ENCODE measurements at regions not wholly inside any gene's neighbourhood (a gene's known extent, or its start where the extent isn't known, plus 50 kb on each side); places are given as distances from the start of the nearest gene placed in this dataset.
A peak's percentile ranks its signal among the peaks of the same experiment; 100 is the strongest.
"Not testable (repeated sequence)": the region's sequence is repeated elsewhere in the genome, so short reads cannot be mapped to it uniquely, and the experiment has no call there.

GRCh38 chr2:42978175-42978886, 185.9 kb upstream of the HAAO start:
- POLR2A ChIA-PET: no interaction called here
- Mint-ChIP-seq H3K4me3 (no peak overlapping the region), H3K27ac (no peak overlapping the region), H3K36me3 (ENCODE audit: low read depth) (no peaks in the 10 kb centered on the region), H3K27me3 (no peaks in the 10 kb centered on the region), H3K9me3 (no peaks in the 10 kb centered on the region), H3K4me1 (peaks cover 1% of the 10 kb centered on the region)
- DNase-seq: no peak
- CTCF ChIA-PET: no interaction called here

- H3K27me3 Mint-ChIP-seq: no peaks in the 10 kb centered on the region
- POLR2A ChIA-PET: interaction anchor here (0.5 kb wide), 1 partner anchor 11 kb away, joined by 4 read pairs; no protein-coding TSS in a partner anchor
- no peak overlapping the region for H3K27ac Mint-ChIP-seq
- peaks cover 5% of the 10 kb centered on the region for H3K4me1 Mint-ChIP-seq
- no peaks in the 10 kb centered on the region for H3K36me3 Mint-ChIP-seq (ENCODE audit: low read depth)
- H3K9me3 Mint-ChIP-seq: no peaks in the 10 kb centered on the region
- CTCF ChIA-PET: interaction anchor here (0.6 to 1.0 kb wide), 3 partner anchors 249 to 408 kb away, joined by 3 to 4 read pairs (median 3); partner anchors contain the start of gene ZFP36L2
- DNase-seq: no peak
- H3K4me3 Mint-ChIP-seq: no peak overlapping the region
These were observed 185.1 kb upstream of the HAAO start for GRCh38 chr2:42977270-42978174.

- H3K4me1 Mint-ChIP-seq: peaks cover 13% of the 10 kb centered on the region
- no peak for DNase-seq
- H3K4me3 Mint-ChIP-seq: no peak overlapping the region
- H3K27ac Mint-ChIP-seq: no peak overlapping the region
- POLR2A ChIA-PET: no interaction called here
- no peaks in the 10 kb centered on the region for H3K9me3 Mint-ChIP-seq
- H3K27me3 Mint-ChIP-seq: no peaks in the 10 kb centered on the region
- CTCF ChIA-PET: interaction anchor here (0.6 to 1.1 kb wide), 4 partner anchors 134 to 254 kb away, joined by 3 to 6 read pairs (median 4); partner anchors contain the start of gene ZFP36L2
- H3K36me3 Mint-ChIP-seq (ENCODE audit: low read depth): no peaks in the 10 kb centered on the region
These were observed 184.0 kb upstream of the HAAO start for GRCh38 chr2:42976351-42976750.

GRCh38 chr2:42974721-42975717, 182.6 kb upstream of the HAAO start:
- ChIA-PET CTCF (interaction anchor here (0.6 to 2.8 kb wide), 9 partner anchors 11 to 510 kb away, joined by 3 to 10 read pairs (median 4); partner anchors contain the start of gene ZFP36L2), POLR2A (interaction anchor here (0.8 kb wide), 1 partner anchor 250 kb away, joined by 5 read pairs; no protein-coding TSS in a partner anchor)
- no peaks in the 10 kb centered on the region for H3K27me3 Mint-ChIP-seq
- peak; percentile 36 for DNase-seq
- no peaks in the 10 kb centered on the region for H3K9me3 Mint-ChIP-seq
- no peak overlapping the region for H3K27ac Mint-ChIP-seq
- peaks cover 17% of the 10 kb centered on the region for H3K4me1 Mint-ChIP-seq
- no peak overlapping the region for H3K4me3 Mint-ChIP-seq
- no peaks in the 10 kb centered on the region for H3K36me3 Mint-ChIP-seq (ENCODE audit: low read depth)

GRCh38 chr2:42974169-42974720, 181.9 kb upstream of the HAAO start:
- Mint-ChIP-seq H3K27ac (no peak overlapping the region), H3K9me3 (no peaks in the 10 kb centered on the region), H3K27me3 (no peaks in the 10 kb centered on the region), H3K4me3 (no peak overlapping the region), H3K4me1 (peaks cover 17% of the 10 kb centered on the region), H3K36me3 (ENCODE audit: low read depth) (no peaks in the 10 kb centered on the region)
- no peak for DNase-seq
- CTCF ChIA-PET: interaction anchor here (0.6 to 2.8 kb wide), 5 partner anchors 11 to 450 kb away, joined by 3 to 10 read pairs (median 4); partner anchors contain the start of gene ZFP36L2
- POLR2A ChIA-PET: no interaction called here

GRCh38 chr2:42973726-42974125, 181.3 kb upstream of the HAAO start:
- DNase-seq: no peak
- Mint-ChIP-seq H3K4me1 (peaks cover 17% of the 10 kb centered on the region), H3K4me3 (no peak overlapping the region), H3K36me3 (ENCODE audit: low read depth) (no peaks in the 10 kb centered on the region), H3K27me3 (no peaks in the 10 kb centered on the region), H3K9me3 (no peaks in the 10 kb centered on the region), H3K27ac (peak overlapping the region; percentile 39)
- ChIA-PET POLR2A (no interaction called here), CTCF (interaction anchor here (0.8 to 2.8 kb wide), 5 partner anchors 9 to 253 kb away, joined by 3 to 10 read pairs (median 4); partner anchors contain the start of gene ZFP36L2)

- POLR2A ChIA-PET; DNase-seq; H3K27me3 Mint-ChIP-seq; H3K9me3 Mint-ChIP-seq; H3K27ac Mint-ChIP-seq; H3K36me3 Mint-ChIP-seq (ENCODE audit: low read depth); H3K4me3 Mint-ChIP-seq: not testable (repeated sequence)
- CTCF ChIA-PET: interaction anchor here (0.8 to 2.8 kb wide), 3 partner anchors 10 to 254 kb away, joined by 3 to 10 read pairs (median 3); partner anchors contain the start of gene ZFP36L2
- H3K4me1 Mint-ChIP-seq: peaks cover 17% of the 10 kb centered on the region
These were observed 180.6 kb upstream of the HAAO start for GRCh38 chr2:42972933-42973516.

GRCh38 chr2:42971947-42972736, 179.8 kb upstream of the HAAO start:
- no peaks in the 10 kb centered on the region for H3K36me3 Mint-ChIP-seq (ENCODE audit: low read depth)
- no peaks in the 10 kb centered on the region for H3K27me3 Mint-ChIP-seq
- ChIA-PET CTCF (interaction anchor here (0.8 kb wide), 1 partner anchor 37 kb away, joined by 3 read pairs; no protein-coding TSS in a partner anchor), POLR2A (no interaction called here)
- no peak overlapping the region for H3K4me3 Mint-ChIP-seq
- DNase-seq: no peak
- H3K27ac Mint-ChIP-seq: peak overlapping the region; percentile 43
- peaks cover 17% of the 10 kb centered on the region for H3K4me1 Mint-ChIP-seq
- no peaks in the 10 kb centered on the region for H3K9me3 Mint-ChIP-seq

- POLR2A ChIA-PET: no interaction called here
These were observed 179.0 kb upstream of the HAAO start for GRCh38 chr2:42971381-42971780.

GRCh38 chr2:42970151-42970550, 177.8 kb upstream of the HAAO start:
- no peaks in the 10 kb centered on the region for H3K36me3 Mint-ChIP-seq (ENCODE audit: low read depth)
- H3K4me3 Mint-ChIP-seq: no peak overlapping the region
- no peak for DNase-seq
- H3K4me1 Mint-ChIP-seq: peaks cover 17% of the 10 kb centered on the region
- H3K9me3 Mint-ChIP-seq: no peaks in the 10 kb centered on the region
- H3K27ac Mint-ChIP-seq: no peak overlapping the region
- ChIA-PET CTCF (no interaction called here), POLR2A (no interaction called here)
- no peaks in the 10 kb centered on the region for H3K27me3 Mint-ChIP-seq

More at GRCh38 chr2:42971381-42971780, 179.0 kb upstream of the HAAO start:
- no peak overlapping the region for H3K4me3 Mint-ChIP-seq
- H3K9me3 Mint-ChIP-seq: no peaks in the 10 kb centered on the region
- peak overlapping the region; percentile 0 for H3K27ac Mint-ChIP-seq
- no peaks in the 10 kb centered on the region for H3K27me3 Mint-ChIP-seq
- peaks cover 17% of the 10 kb centered on the region for H3K4me1 Mint-ChIP-seq
- CTCF ChIA-PET: interaction anchor here (0.5 kb wide), 1 partner anchor 570 kb away, joined by 3 read pairs; no protein-coding TSS in a partner anchor
- no peak for DNase-seq
- H3K36me3 Mint-ChIP-seq (ENCODE audit: low read depth): no peaks in the 10 kb centered on the region
